ENCODE measurements at regions not wholly inside any gene's neighbourhood (a gene's known extent, or its start where the extent isn't known, plus 50 kb on each side); places are given as distances from the start of the nearest gene placed in this dataset.
"Not testable (repeated sequence)": the region's sequence is repeated elsewhere in the genome, so short reads cannot be mapped to it uniquely, and the experiment has no call there.

DNA sequence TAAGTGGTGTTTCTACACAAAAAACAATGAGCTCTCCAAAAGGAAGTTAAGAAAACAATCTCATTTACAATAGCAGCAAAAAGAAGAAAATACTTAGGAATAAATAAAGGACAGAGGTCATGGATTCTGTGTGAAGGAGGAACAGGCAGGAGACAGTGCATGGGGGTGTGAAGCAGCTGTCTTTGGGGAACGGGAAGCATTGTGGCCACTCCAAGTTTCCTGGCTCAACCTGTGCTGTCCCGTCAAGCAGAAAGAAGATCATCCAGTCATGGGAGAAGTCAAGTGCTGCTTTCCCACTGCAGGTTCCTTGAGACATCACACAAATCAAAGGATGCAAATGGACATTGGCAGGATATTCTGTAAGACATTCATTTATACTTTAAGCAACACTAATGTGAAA lies 66.1 kb upstream of the MAML3 start:
- TF ChIP-seq, protein P1, sequence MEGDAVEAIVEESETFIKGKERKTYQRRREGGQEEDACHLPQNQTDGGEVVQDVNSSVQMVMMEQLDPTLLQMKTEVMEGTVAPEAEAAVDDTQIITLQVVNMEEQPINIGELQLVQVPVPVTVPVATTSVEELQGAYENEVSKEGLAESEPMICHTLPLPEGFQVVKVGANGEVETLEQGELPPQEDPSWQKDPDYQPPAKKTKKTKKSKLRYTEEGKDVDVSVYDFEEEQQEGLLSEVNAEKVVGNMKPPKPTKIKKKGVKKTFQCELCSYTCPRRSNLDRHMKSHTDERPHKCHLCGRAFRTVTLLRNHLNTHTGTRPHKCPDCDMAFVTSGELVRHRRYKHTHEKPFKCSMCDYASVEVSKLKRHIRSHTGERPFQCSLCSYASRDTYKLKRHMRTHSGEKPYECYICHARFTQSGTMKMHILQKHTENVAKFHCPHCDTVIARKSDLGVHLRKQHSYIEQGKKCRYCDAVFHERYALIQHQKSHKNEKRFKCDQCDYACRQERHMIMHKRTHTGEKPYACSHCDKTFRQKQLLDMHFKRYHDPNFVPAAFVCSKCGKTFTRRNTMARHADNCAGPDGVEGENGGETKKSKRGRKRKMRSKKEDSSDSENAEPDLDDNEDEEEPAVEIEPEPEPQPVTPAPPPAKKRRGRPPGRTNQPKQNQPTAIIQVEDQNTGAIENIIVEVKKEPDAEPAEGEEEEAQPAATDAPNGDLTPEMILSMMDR (conservative IDR thresholded peaks at IDR 0.05; ENCODE audit: low read depth, low read length) = no peak
- H3K4me3 ChIP-seq (ENCODE audit: low read length) = no peak overlapping the region
- no peak for DNase-seq (ENCODE audit: low read depth)

DNA sequence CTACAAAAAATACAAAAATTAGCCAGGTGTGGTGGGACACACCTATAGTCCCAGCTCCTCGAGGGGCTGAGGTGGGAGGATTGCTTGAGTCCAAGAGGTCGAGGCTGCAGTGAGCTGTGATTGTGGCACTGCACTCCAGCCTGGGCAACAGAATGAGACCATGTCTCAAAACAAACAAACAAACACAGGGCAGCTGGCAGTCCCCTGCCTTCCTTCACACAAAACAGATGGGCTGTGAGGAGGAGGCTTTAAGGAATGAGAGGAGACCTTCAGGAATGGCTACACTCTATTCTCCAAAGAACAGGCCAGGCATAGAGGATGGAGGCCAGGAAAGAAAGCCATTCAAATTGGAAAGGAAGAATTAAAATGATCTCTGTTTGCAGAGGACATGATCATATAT lies 65.6 kb upstream of the MAML3 start:
- no peak for DNase-seq (ENCODE audit: low read depth)
- no peak overlapping the region for H3K4me3 ChIP-seq (ENCODE audit: low read length)
- TF ChIP-seq, protein P1 (conservative IDR thresholded peaks at IDR 0.05; ENCODE audit: low read depth, low read length) = no peak

DNA sequence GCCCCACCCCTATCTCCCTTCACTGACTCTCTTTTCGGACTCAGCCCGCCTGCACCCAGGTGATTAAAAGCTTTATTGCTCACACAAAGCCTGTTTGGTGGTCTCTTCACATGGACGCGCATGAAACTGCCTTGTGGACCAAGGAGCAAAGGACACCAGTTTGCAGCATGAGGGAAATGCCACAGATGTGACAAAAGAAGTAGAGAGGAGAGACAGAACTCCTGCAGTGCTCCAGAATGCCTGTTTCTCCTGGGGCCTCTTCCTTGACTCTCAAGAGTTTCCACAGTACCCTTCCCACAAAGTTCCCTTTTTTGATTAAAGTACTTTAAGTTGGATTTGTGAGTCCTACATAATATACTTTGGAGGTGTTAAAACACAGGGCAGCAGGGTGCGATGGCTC lies 65.1 kb upstream of the MAML3 start:
- not testable (repeated sequence) for H3K4me3 ChIP-seq (ENCODE audit: low read length); DNase-seq (ENCODE audit: low read depth)

DNA sequence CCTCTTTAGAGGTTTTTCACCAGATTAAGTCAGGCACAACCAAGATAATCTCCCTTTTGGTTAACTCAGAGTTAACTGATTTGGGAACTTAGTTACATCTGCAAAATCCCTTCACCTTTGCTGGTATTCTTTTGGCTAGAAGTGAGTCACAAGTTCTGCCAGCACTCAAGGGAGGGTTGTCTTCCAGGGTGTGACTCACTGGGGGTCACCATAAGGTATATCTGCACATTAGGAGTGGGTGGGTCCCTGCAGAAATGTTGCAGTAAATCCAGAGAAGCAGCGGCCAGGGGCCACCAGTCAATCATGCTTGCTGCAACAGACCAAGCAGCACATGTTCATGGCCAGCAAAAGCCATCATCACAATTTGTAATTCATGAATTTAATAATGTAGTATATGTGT lies 59.8 kb upstream of the MAML3 start:
- no peak overlapping the region for H3K4me3 ChIP-seq (ENCODE audit: low read length)
- no peak for DNase-seq (ENCODE audit: low read depth)
- TF ChIP-seq, protein P1 (conservative IDR thresholded peaks at IDR 0.05; ENCODE audit: low read depth, low read length) = no peak

DNA sequence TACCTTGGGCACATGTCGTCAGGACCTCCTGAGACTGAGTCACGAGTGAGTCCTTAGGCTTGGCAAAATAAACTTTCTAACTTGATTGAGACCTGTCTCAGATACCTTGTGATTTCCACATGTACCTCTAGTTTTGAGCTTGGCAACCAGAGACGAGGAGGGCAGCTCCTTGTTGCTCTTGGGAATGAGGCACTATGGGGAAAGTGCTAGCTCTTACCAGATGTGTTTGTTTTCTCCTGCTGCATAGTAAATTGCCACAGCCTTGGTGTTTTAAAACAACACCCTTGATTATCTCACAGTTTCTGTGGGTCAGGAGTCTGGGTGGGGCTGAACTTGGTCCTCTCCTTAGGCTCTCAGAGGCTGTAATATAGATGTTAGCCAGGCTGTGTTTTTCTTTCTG lies 59.1 kb upstream of the MAML3 start:
- TF ChIP-seq, protein P1 (conservative IDR thresholded peaks at IDR 0.05; ENCODE audit: low read depth, low read length) = no peak
- DNase-seq (ENCODE audit: low read depth) = no peak
- H3K4me3 ChIP-seq (ENCODE audit: low read length) = no peak overlapping the region

DNA sequence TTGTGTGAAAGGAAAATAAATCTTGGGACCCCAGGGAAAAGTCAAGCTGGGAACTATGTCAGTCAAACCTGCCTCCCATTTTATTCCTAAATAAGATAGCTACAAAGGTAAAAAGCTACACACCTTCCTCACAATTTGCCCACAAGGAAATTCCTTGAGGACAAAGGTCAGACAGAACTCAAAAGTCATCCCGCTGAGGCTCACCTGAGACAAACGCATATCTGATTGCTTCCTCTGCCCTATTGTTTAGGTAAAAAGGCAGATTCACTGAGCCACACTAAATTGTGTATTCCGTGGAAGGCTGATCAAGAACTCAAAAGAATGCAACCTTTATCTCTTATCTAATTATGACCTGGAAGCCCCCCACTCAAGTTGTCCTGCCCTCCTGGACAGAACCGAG lies 58.7 kb upstream of the MAML3 start:
- no peak overlapping the region for H3K4me3 ChIP-seq (ENCODE audit: low read length)
- TF ChIP-seq, protein P1 (conservative IDR thresholded peaks at IDR 0.05; ENCODE audit: low read depth, low read length) = no peak
- DNase-seq (ENCODE audit: low read depth) = no peak

DNA sequence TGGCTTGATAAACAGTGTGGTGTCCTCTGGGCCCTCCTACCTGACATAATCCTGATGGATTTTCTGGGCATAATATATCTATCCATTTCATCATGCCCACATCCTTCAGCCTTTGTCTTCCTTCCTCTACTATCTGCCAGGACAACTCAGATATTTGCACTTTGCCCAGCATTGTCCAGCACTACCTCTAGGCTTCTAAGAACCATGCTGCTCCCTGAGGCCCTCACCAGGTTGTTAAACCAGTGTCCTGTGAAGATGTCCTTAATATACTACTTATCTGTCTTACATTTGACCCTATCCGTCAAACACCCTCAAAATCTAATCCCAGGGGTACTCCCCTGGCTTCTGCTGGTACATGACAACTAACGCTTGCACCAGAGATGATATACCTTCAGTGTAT lies 58.2 kb upstream of the MAML3 start:
- no peak for DNase-seq (ENCODE audit: low read depth)
- no peak overlapping the region for H3K4me3 ChIP-seq (ENCODE audit: low read length)
- TF ChIP-seq, protein P1 (conservative IDR thresholded peaks at IDR 0.05; ENCODE audit: low read depth, low read length) = no peak

DNA sequence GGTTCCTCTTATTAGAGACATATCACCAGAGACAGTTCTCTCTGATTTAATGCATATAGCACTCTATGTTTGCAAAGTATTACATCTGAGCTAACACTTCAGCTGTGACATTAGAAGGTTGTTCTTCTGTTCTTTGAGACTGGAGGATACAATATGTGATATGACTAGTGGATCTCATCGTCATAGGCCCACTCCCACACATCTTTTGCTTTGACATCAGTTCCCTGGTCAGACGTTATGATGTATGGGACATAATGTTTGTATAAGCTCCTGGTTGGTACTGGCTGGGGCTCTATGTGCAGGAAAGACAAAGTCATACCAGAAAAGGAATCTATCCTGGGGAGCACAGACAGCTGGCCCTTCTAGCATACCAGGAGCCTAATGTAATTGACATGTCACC lies 57.7 kb upstream of the MAML3 start:
- TF ChIP-seq, protein P1 (conservative IDR thresholded peaks at IDR 0.05; ENCODE audit: low read depth, low read length) = no peak
- H3K4me3 ChIP-seq (ENCODE audit: low read length) = no peak overlapping the region
- DNase-seq (ENCODE audit: low read depth) = no peak
